Upper lobe of right lung (tissue), 1 donor: ENCODE measurements at regions not wholly inside any gene's neighbourhood (a gene's known extent, or its start where the extent isn't known, plus 50 kb on each side); places are given as distances from the start of the nearest gene placed in this dataset.

ENCODE experiments used
- ATAC-seq: fragments of 200-7000 bp; cut with Tn5 transposase; one replicate; pipeline ENCODE4 v1.9.1; 2020; ENCODE audit warnings: mild to moderate bottlenecking, moderate library complexity
- DNase-seq: peaks from one replicate; pipeline ENCODE4 v3.0.0-alpha.2; 2020
- H3K27ac ChIP-seq: fragments of 200-600 bp; one replicate; pipeline ENCODE4 v1.8.0; 2022
- H3K27me3 ChIP-seq: fragments of 200-600 bp; one replicate; pipeline ENCODE4 v1.8.0; 2022; ENCODE audit warnings: mild to moderate bottlenecking
- H3K36me3 ChIP-seq: fragments of 200-600 bp; one replicate; pipeline ENCODE4 v1.8.0; 2022
- H3K4me1 ChIP-seq: fragments of 200-600 bp; one replicate; pipeline ENCODE4 v1.8.0; 2022
- H3K4me3 ChIP-seq: fragments of 200-600 bp; one replicate; pipeline ENCODE4 v1.8.0; 2022; ENCODE audit warnings: mild to moderate bottlenecking
- H3K9me3 ChIP-seq: fragments of 200-600 bp; one replicate; pipeline ENCODE4 v1.8.0; 2022
- intact Hi-C: fragments of 100-400 bp; cut with DNase I; formaldehyde crosslinking; loops from one replicate; pipeline ENCODE4 v1.11.0; 2022
- TF ChIP-seq, protein P1 (sequence below): fragments of 200-600 bp; IDR thresholded peaks from one replicate; pipeline ENCODE4 v1.8.0; 2022; ENCODE audit warnings: antibody characterized with exemption
- donor health status: DM: no; HTN: yes; CAD: no; lungs with severe emphysema.

DNA sequence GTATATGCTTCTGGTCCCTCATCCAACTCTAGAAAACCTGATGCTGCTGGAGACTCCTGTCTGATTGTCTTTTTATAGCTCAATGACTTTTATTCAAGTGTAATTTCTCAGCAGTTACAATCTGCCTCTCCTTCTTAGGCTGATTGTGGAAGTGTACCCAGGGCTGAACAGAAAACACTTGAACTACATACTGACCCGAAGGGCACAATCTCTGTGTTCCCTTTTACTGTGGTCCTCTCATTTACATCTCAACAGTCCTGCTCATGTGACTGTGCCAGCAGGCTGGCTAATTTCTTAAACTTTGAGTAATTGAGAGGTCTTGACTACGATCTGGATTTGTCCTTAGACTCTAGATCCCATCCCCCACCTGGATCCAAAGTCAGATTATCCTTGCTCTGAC, 863.4 kb downstream of the PDHA2 start:
- H3K4me1 ChIP-seq: no peaks in the 10 kb centered on the region
- no peak for ATAC-seq

DNA sequence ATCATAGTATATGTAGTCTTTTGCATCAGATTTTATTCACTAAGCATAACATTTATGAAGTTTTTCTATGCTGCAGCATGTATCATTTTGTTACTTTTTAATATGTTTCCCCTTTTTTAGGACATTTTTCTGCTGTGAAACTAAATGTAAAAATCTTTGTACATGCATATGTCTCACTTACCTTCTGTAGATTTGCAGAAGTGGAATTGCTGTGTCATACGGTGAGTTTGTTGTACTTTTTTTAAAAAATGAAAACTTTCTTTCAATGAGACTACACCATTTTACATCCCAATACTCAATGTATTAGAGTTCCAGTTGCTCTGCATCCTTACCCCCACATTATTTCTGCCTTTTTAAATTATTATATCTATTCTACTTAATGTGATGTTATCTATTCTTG, 868.9 kb downstream of the PDHA2 start:
- no peaks in the 10 kb centered on the region for H3K27me3 ChIP-seq
- no peak for DNase-seq
- ATAC-seq: no peak
- intact Hi-C loops: no loop called here
- TF ChIP-seq, protein P1, sequence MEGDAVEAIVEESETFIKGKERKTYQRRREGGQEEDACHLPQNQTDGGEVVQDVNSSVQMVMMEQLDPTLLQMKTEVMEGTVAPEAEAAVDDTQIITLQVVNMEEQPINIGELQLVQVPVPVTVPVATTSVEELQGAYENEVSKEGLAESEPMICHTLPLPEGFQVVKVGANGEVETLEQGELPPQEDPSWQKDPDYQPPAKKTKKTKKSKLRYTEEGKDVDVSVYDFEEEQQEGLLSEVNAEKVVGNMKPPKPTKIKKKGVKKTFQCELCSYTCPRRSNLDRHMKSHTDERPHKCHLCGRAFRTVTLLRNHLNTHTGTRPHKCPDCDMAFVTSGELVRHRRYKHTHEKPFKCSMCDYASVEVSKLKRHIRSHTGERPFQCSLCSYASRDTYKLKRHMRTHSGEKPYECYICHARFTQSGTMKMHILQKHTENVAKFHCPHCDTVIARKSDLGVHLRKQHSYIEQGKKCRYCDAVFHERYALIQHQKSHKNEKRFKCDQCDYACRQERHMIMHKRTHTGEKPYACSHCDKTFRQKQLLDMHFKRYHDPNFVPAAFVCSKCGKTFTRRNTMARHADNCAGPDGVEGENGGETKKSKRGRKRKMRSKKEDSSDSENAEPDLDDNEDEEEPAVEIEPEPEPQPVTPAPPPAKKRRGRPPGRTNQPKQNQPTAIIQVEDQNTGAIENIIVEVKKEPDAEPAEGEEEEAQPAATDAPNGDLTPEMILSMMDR: no peak
- H3K27ac ChIP-seq: no peak overlapping the region
- no peaks in the 10 kb centered on the region for H3K4me1 ChIP-seq
- no peaks in the 10 kb centered on the region for H3K36me3 ChIP-seq
- no peak overlapping the region for H3K4me3 ChIP-seq
- no peaks in the 10 kb centered on the region for H3K9me3 ChIP-seq

More for the DNA sequence above, 863.4 kb downstream of the PDHA2 start:
- H3K27ac ChIP-seq: no peak overlapping the region
- H3K27me3 ChIP-seq: no peaks in the 10 kb centered on the region
- intact Hi-C loops: no loop called here
- H3K9me3 ChIP-seq: no peaks in the 10 kb centered on the region
- no peaks in the 10 kb centered on the region for H3K36me3 ChIP-seq
- H3K4me3 ChIP-seq: no peak overlapping the region
- TF ChIP-seq, protein P1: no peak
- no peak for DNase-seq

DNA sequence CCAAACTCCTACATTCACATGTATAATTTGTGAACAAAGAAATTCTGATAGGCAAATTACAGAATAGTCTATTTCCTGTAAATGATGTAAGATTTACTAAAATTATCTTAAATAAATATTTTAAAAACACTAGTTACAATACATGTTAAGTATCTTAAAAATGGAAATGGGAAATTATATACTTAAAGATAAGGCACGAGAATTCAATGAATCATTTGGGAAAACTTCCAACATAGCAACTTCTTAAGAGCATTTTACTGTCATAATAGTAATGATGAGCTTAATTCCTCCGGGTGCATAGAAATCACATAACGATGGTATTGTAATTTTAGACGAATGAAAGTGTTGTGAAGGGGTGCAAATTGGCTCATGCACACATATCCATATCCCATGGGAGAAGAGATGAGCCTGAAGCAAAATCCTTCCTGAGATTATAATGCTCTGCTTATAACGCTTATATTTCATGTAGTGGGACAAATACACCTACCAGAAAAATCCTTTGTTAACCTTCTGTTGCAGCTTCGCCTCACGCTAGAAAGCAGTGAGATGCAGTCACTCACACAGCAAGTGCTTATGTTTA, 873.5 kb downstream of the PDHA2 start:
- Histone ChIP-seq H3K4me1 (no peaks in the 10 kb centered on the region), H3K27me3 (no peaks in the 10 kb centered on the region), H3K27ac (no peak overlapping the region), H3K9me3 (no peaks in the 10 kb centered on the region), H3K4me3 (no peak overlapping the region), H3K36me3 (no peaks in the 10 kb centered on the region)
- intact Hi-C loops: no loop called here
- DNase-seq: no peak
- TF ChIP-seq, protein P1: no peak
- ATAC-seq: no peak

DNA sequence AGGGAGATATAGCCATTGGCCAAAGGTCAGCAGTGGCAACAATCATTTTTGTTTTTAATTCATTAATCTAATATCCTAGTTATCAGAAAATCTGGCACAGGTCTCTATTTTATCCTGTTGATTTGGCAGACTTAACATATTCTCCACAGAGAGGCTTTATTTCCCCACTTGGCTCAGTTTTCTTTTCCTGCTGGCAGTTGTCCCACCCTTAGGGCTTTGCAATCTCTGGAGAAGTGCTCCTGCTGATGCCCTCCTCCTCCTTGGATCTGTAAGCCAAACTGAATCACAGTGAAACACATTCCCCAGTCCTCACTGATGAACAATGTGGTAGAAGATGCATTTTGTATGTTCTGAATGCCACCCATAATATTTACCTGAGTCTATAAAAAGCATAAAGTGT, 889.7 kb downstream of the PDHA2 start:
- no peak for DNase-seq
- no peaks in the 10 kb centered on the region for H3K4me1 ChIP-seq

DNA sequence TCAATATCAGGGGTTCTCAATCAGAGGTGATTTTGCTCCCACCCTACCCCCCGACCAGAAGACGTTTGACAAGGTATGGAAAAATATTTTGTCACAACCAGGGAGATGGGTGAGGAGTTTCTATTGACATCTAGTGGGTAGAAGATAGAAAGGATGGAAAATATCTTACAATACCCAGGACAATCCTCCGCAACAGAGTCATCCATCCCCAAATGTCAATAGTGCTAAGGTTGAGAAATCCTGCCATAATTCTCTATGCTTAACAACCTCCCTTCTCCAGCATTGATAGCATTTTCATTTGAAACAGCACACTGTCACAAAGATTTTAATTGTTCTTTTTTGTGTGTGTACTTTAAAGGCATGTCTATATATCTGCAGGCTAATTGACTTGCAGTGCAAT, 890.5 kb downstream of the PDHA2 start:
- Histone ChIP-seq H3K9me3 (no peaks in the 10 kb centered on the region), H3K27ac (no peak overlapping the region), H3K27me3 (no peaks in the 10 kb centered on the region), H3K4me3 (no peak overlapping the region), H3K4me1 (no peaks in the 10 kb centered on the region), H3K36me3 (no peaks in the 10 kb centered on the region)
- TF ChIP-seq, protein P1: no peak
- no peak for ATAC-seq
- intact Hi-C loops: no loop called here
- DNase-seq: no peak

More for the DNA sequence above, 889.7 kb downstream of the PDHA2 start:
- H3K27ac ChIP-seq: no peak overlapping the region
- H3K27me3 ChIP-seq: no peaks in the 10 kb centered on the region
- H3K36me3 ChIP-seq: no peaks in the 10 kb centered on the region
- intact Hi-C loops: no loop called here
- TF ChIP-seq, protein P1: no peak
- no peak overlapping the region for H3K4me3 ChIP-seq
- no peak for ATAC-seq
- H3K9me3 ChIP-seq: no peaks in the 10 kb centered on the region

DNA sequence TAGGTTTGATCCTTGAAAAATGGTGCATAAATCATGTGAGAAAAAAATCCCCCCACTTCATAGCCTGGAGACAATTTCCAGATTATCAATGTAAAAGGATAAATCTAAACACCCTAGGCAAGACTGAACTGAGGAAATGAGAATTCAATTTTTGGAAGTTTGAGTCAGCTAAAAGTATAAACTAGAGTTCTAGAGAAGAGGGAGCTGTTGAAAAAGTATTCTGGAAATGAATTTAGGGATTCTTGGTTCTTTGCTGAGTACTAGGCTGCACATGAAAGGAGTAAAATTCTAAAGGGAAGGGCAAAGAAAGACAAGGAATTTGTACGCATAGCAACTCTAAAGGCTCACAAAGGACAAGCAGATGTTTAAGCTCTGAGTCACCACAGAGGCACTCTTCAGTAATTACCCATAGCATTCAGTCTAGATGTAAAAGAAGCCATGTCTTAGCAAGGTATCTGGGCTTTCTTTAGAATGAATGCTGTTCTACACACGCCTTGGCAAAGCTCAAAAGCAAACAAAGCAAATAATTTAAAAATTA, 896.5 kb downstream of the PDHA2 start:
- DNase-seq: no peak
- TF ChIP-seq, protein P1: no peak
- intact Hi-C loops: no loop called here
- Histone ChIP-seq H3K27me3 (no peaks in the 10 kb centered on the region), H3K9me3 (no peaks in the 10 kb centered on the region), H3K4me1 (no peaks in the 10 kb centered on the region), H3K36me3 (no peaks in the 10 kb centered on the region), H3K4me3 (no peak overlapping the region), H3K27ac (no peak overlapping the region)
- ATAC-seq: no peak
